EL (cell line): ENCODE measurements at regions not wholly inside any gene's neighbourhood (a gene's known extent, or its start where the extent isn't known, plus 50 kb on each side); places are given as distances from the start of the nearest gene placed in this dataset.

Experiments used
- DNase-seq: peaks from one replicate; pipeline ENCODE4 v3.0.0-alpha.2; 2016

GRCh38 chr6:164005004-164005711 lies 590.6 kb downstream of the QKI start:
- peak; percentile 73 for DNase-seq

GRCh38 chr6:164000276-164000675 lies 585.8 kb downstream of the QKI start:
- DNase-seq, result no peak

- peak; percentile 24 for DNase-seq
Observed at GRCh38 chr6:163999475-164000125, 585.1 kb downstream of the QKI start.

GRCh38 chr6:163998496-163998895 lies 584.0 kb downstream of the QKI start:
- DNase-seq, result peak; percentile 33

GRCh38 chr6:163996491-163996890 lies 582.0 kb downstream of the QKI start:
- no peak for DNase-seq

- DNase-seq, result no peak
Observed at GRCh38 chr6:163994566-163994965, 580.0 kb downstream of the QKI start.

GRCh38 chr6:163992701-163993100 lies 578.2 kb downstream of the QKI start:
- no peak for DNase-seq

GRCh38 chr6:163992056-163992455 lies 577.5 kb downstream of the QKI start:
- DNase-seq, result no peak

- no peak for DNase-seq
Observed at GRCh38 chr6:163991321-163991720, 576.8 kb downstream of the QKI start.

GRCh38 chr6:163986313-163986712 lies 571.8 kb downstream of the QKI start:
- DNase-seq, result peak; percentile 80

- peak; percentile 68 for DNase-seq
Observed at GRCh38 chr6:163985710-163986109, 571.2 kb downstream of the QKI start.

- no peak for DNase-seq
Observed at GRCh38 chr6:163985040-163985439, 570.5 kb downstream of the QKI start.

GRCh38 chr6:163984124-163984936 lies 569.8 kb downstream of the QKI start:
- peak; percentile 19 for DNase-seq

GRCh38 chr6:163983679-163984078 lies 569.2 kb downstream of the QKI start:
- no peak for DNase-seq

GRCh38 chr6:163974322-163974721 lies 559.8 kb downstream of the QKI start:
- no peak for DNase-seq

- DNase-seq, result no peak
Observed at GRCh38 chr6:163971841-163972838, 557.6 kb downstream of the QKI start.

GRCh38 chr6:163970846-163971564 lies 556.5 kb downstream of the QKI start:
- DNase-seq, result no peak

- no peak for DNase-seq
Observed at GRCh38 chr6:163965426-163966348, 551.2 kb downstream of the QKI start.

- DNase-seq, result no peak
Observed at GRCh38 chr6:163964789-163965188, 550.3 kb downstream of the QKI start.
